ENCODE measurements at regions not wholly inside any gene's neighbourhood (a gene's known extent, or its start where the extent isn't known, plus 50 kb on each side); places are given as distances from the start of the nearest gene placed in this dataset.

- CTCF ChIA-PET: no interaction called here
- DNase-seq (ENCODE audit: low read depth, low spot score): no peak
- no peak for ATAC-seq
- no peak for TF ChIP-seq SIN3A (IDR thresholded peaks at IDR 0.05; ENCODE audit: borderline replicate concordance, insufficient read depth, low read depth, low read length)
- TF ChIP-seq TCF7L2 (IDR thresholded peaks at IDR 0.05; ENCODE audit: low read depth, low read length): no peak
- TF ChIP-seq CTCF (IDR thresholded peaks at IDR 0.05): no peak
- TF ChIP-seq, protein P1, sequence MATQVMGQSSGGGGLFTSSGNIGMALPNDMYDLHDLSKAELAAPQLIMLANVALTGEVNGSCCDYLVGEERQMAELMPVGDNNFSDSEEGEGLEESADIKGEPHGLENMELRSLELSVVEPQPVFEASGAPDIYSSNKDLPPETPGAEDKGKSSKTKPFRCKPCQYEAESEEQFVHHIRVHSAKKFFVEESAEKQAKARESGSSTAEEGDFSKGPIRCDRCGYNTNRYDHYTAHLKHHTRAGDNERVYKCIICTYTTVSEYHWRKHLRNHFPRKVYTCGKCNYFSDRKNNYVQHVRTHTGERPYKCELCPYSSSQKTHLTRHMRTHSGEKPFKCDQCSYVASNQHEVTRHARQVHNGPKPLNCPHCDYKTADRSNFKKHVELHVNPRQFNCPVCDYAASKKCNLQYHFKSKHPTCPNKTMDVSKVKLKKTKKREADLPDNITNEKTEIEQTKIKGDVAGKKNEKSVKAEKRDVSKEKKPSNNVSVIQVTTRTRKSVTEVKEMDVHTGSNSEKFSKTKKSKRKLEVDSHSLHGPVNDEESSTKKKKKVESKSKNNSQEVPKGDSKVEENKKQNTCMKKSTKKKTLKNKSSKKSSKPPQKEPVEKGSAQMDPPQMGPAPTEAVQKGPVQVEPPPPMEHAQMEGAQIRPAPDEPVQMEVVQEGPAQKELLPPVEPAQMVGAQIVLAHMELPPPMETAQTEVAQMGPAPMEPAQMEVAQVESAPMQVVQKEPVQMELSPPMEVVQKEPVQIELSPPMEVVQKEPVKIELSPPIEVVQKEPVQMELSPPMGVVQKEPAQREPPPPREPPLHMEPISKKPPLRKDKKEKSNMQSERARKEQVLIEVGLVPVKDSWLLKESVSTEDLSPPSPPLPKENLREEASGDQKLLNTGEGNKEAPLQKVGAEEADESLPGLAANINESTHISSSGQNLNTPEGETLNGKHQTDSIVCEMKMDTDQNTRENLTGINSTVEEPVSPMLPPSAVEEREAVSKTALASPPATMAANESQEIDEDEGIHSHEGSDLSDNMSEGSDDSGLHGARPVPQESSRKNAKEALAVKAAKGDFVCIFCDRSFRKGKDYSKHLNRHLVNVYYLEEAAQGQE (IDR thresholded peaks at IDR 0.05; ENCODE audit: insufficient read depth in 1 of 2, low read depth in 2 of 2, low read length in 1 of 2): no peak
- no peak for TF ChIP-seq POLR2AphosphoS5 (IDR thresholded peaks at IDR 0.05; ENCODE audit: low read depth, low read length)
- Histone ChIP-seq H3K4me1 (ENCODE audit: control insufficient read depth, insufficient read depth, low read length) (no peaks in the 10 kb centered on the region), H3K27ac (ENCODE audit: low read length) (no peak overlapping the region), H3K9me3 (ENCODE audit: control insufficient read depth, insufficient read depth, low read depth, low read length) (no peaks in the 10 kb centered on the region), H3K36me3 (ENCODE audit: control insufficient read depth, insufficient read depth, low read length) (no peaks in the 10 kb centered on the region), H3K4me3 (ENCODE audit: low read depth in 2 of 2, low read length in 2 of 2) (no peak overlapping the region), H3K27me3 (ENCODE audit: control insufficient read depth, insufficient read depth, low read length) (no peaks in the 10 kb centered on the region)
- in situ Hi-C loops (cut with HindIII; ENCODE audit: low pct_unique_long_range_greater_than_20kb, low sequenced_read_pairs) (no loop called here), intact Hi-C loops (cut with micrococcal nuclease; ENCODE audit: unreplicated experiment) (no loop called here)
- BruUV-seq (replicated peaks): no TSS peak
- POLR2A ChIA-PET: no interaction called here
These were observed 756.6 kb upstream of the GCFC2 start for GRCh38 chr2:76467326-76467725.

GRCh38 chr2:76464310-76464709, 753.6 kb upstream of the GCFC2 start:
- Histone ChIP-seq H3K4me1 (ENCODE audit: control insufficient read depth, insufficient read depth, low read length) (no peaks in the 10 kb centered on the region), H3K4me3 (ENCODE audit: low read depth in 2 of 2, low read length in 2 of 2) (no peak overlapping the region), H3K27ac (ENCODE audit: low read length) (no peak overlapping the region), H3K36me3 (ENCODE audit: control insufficient read depth, insufficient read depth, low read length) (no peaks in the 10 kb centered on the region), H3K9me3 (ENCODE audit: control insufficient read depth, insufficient read depth, low read depth, low read length) (no peaks in the 10 kb centered on the region), H3K27me3 (ENCODE audit: control insufficient read depth, insufficient read depth, low read length) (no peaks in the 10 kb centered on the region)
- no TSS peak for BruUV-seq (replicated peaks)
- in situ Hi-C loops (cut with HindIII; ENCODE audit: low pct_unique_long_range_greater_than_20kb, low sequenced_read_pairs) (no loop called here), intact Hi-C loops (cut with micrococcal nuclease; ENCODE audit: unreplicated experiment) (no loop called here)
- no peak for ATAC-seq
- no peak for TF ChIP-seq TCF7L2 (IDR thresholded peaks at IDR 0.05; ENCODE audit: low read depth, low read length)
- TF ChIP-seq SIN3A (IDR thresholded peaks at IDR 0.05; ENCODE audit: borderline replicate concordance, insufficient read depth, low read depth, low read length): no peak
- TF ChIP-seq, protein P1 (IDR thresholded peaks at IDR 0.05; ENCODE audit: insufficient read depth in 1 of 2, low read depth in 2 of 2, low read length in 1 of 2): no peak
- TF ChIP-seq POLR2AphosphoS5 (IDR thresholded peaks at IDR 0.05; ENCODE audit: low read depth, low read length): no peak
- TF ChIP-seq CTCF (IDR thresholded peaks at IDR 0.05): no peak
- ChIA-PET POLR2A (no interaction called here), CTCF (no interaction called here)
- DNase-seq (ENCODE audit: low read depth, low spot score): no peak

Measured in Panc1 (cell line).